ENCODE measurements at regions not wholly inside any gene's neighbourhood (a gene's known extent, or its start where the extent isn't known, plus 50 kb on each side); places are given as distances from the start of the nearest gene placed in this dataset.

DNA sequence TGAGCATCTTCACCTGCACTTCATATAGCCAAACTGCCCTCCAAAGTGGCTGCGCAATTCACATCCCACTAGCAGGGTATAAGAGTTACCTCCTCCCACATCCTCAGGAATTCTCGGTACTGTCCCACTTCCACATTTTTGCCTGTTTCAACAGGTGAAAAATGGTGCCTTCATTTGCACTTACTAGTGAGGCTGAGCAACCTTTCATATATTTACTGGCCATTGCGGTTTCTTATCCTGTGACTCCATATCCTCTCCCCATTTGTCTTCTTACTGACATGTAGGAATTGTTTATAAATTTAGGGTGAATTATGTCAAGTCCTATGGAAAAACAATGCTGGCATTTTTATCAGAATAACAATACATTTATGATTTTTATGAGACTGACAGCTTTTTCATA lies 61.9 kb downstream of the NIBAN1 start:
- Histone ChIP-seq H3K9ac (ENCODE audit: low read length) (no peak overlapping the region), H3K36me3 (ENCODE audit: insufficient read depth, low read length) (no peaks in the 10 kb centered on the region), H2AFZ (ENCODE audit: low read depth, low read length) (no peak overlapping the region), H3K4me2 (ENCODE audit: low read length) (no peak overlapping the region), H3K9me3 (ENCODE audit: insufficient read depth, low read depth, low read length) (no peaks in the 10 kb centered on the region), H4K20me1 (ENCODE audit: insufficient read depth, low read length) (no peaks in the 10 kb centered on the region), H3K4me1 (ENCODE audit: insufficient read depth, low read length) (no peaks in the 10 kb centered on the region), H3K79me2 (ENCODE audit: insufficient read depth, low read length) (no peaks in the 10 kb centered on the region), H3K27me3 (ENCODE audit: insufficient read depth, low read length) (no peaks in the 10 kb centered on the region), H3K4me3 (ENCODE audit: insufficient read depth, low read depth, low read length) (no peak overlapping the region), H3K27ac (ENCODE audit: low read depth, low read length) (no peak overlapping the region)
- Mint-ChIP-seq H3K4me1 (ENCODE audit: low read depth, unreplicated experiment) (peaks cover 5% of the 10 kb centered on the region), H3K4me3 (ENCODE audit: unreplicated experiment) (no peak overlapping the region), H3K9me3 (ENCODE audit: unreplicated experiment) (no peaks in the 10 kb centered on the region), H3K36me3 (ENCODE audit: low read depth, unreplicated experiment) (no peaks in the 10 kb centered on the region), H3K27me3 (ENCODE audit: low read depth, unreplicated experiment) (no peaks in the 10 kb centered on the region), H3K27ac (ENCODE audit: unreplicated experiment) (no peak overlapping the region)
- DNase-seq (ENCODE audit: low read depth) = no peak
- TF ChIP-seq, protein P1, sequence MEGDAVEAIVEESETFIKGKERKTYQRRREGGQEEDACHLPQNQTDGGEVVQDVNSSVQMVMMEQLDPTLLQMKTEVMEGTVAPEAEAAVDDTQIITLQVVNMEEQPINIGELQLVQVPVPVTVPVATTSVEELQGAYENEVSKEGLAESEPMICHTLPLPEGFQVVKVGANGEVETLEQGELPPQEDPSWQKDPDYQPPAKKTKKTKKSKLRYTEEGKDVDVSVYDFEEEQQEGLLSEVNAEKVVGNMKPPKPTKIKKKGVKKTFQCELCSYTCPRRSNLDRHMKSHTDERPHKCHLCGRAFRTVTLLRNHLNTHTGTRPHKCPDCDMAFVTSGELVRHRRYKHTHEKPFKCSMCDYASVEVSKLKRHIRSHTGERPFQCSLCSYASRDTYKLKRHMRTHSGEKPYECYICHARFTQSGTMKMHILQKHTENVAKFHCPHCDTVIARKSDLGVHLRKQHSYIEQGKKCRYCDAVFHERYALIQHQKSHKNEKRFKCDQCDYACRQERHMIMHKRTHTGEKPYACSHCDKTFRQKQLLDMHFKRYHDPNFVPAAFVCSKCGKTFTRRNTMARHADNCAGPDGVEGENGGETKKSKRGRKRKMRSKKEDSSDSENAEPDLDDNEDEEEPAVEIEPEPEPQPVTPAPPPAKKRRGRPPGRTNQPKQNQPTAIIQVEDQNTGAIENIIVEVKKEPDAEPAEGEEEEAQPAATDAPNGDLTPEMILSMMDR (IDR thresholded peaks at IDR 0.05; ENCODE audit: insufficient read depth, low read depth, low read length) = no peak
- no peak for TF ChIP-seq EZH2 (IDR thresholded peaks at IDR 0.05; ENCODE audit: insufficient read depth, low read length)
- no peak for FAIRE-seq

- no peak overlapping the region for H3K4me2 ChIP-seq (ENCODE audit: low read length)
- Mint-ChIP-seq H3K36me3 (ENCODE audit: low read depth, unreplicated experiment) (no peaks in the 10 kb centered on the region), H3K27me3 (ENCODE audit: low read depth, unreplicated experiment) (no peaks in the 10 kb centered on the region), H3K9me3 (ENCODE audit: unreplicated experiment) (no peaks in the 10 kb centered on the region), H3K4me3 (ENCODE audit: unreplicated experiment) (no peak overlapping the region), H3K27ac (ENCODE audit: unreplicated experiment) (no peak overlapping the region), H3K4me1 (ENCODE audit: low read depth, unreplicated experiment) (peaks cover 5% of the 10 kb centered on the region)
- H3K4me1 ChIP-seq (ENCODE audit: insufficient read depth, low read length) = no peaks in the 10 kb centered on the region
- no peaks in the 10 kb centered on the region for H3K9me3 ChIP-seq (ENCODE audit: insufficient read depth, low read depth, low read length)
- no peaks in the 10 kb centered on the region for H3K36me3 ChIP-seq (ENCODE audit: insufficient read depth, low read length)
- H3K4me3 ChIP-seq (ENCODE audit: insufficient read depth, low read depth, low read length) = no peak overlapping the region
- DNase-seq (ENCODE audit: low read depth) = no peak
- no peak overlapping the region for H2AFZ ChIP-seq (ENCODE audit: low read depth, low read length)
- FAIRE-seq = no peak
- H3K79me2 ChIP-seq (ENCODE audit: insufficient read depth, low read length) = no peaks in the 10 kb centered on the region
- no peak overlapping the region for H3K27ac ChIP-seq (ENCODE audit: low read depth, low read length)
- H4K20me1 ChIP-seq (ENCODE audit: insufficient read depth, low read length) = no peaks in the 10 kb centered on the region
- TF ChIP-seq EZH2 (IDR thresholded peaks at IDR 0.05; ENCODE audit: insufficient read depth, low read length) = no peak
- TF ChIP-seq, protein P1 (IDR thresholded peaks at IDR 0.05; ENCODE audit: insufficient read depth, low read depth, low read length) = no peak
- no peaks in the 10 kb centered on the region for H3K27me3 ChIP-seq (ENCODE audit: insufficient read depth, low read length)
- no peak overlapping the region for H3K9ac ChIP-seq (ENCODE audit: low read length)
Observed at GRCh38 chr1:184911830-184912229, 62.5 kb downstream of the NIBAN1 start.

DNA sequence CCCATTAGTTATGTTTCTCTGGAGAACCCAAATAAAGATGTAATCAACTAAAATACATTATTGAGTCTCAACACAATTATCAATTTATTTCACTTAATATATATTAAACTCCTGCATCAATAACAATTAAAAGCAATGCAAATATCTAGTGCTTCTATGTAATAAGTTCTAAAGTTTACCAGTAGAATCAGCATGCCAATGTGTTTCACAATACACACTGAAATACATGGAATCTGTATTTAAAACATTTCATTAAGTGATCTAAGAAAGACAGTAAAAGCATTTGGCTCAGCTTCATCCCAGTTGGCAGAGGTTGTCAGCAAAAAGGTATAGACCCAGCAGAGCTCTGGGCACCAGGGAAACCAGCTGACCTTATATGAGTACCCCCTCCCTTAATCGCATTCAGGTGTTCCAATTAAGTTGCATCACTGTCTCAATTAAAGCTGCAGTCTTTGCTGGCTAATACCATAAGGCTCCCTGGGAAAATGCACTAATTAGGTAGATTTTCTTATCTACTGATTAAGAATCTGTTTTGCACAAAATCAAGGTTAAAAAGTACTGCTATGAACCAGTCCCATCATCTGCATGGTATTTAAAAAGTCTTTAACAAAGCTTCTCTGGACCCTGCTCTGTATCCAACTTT lies 63.1 kb downstream of the NIBAN1 start:
- H3K79me2 ChIP-seq (ENCODE audit: insufficient read depth, low read length) = no peaks in the 10 kb centered on the region
- H3K9me3 ChIP-seq (ENCODE audit: insufficient read depth, low read depth, low read length) = no peaks in the 10 kb centered on the region
- H3K9ac ChIP-seq (ENCODE audit: low read length) = no peak overlapping the region
- no peak overlapping the region for H3K4me3 Mint-ChIP-seq (ENCODE audit: unreplicated experiment)
- H3K4me2 ChIP-seq (ENCODE audit: low read length) = no peak overlapping the region
- DNase-seq (ENCODE audit: low read depth) (no peak), FAIRE-seq (no peak)
- no peaks in the 10 kb centered on the region for H3K27me3 Mint-ChIP-seq (ENCODE audit: low read depth, unreplicated experiment)
- no peak overlapping the region for H2AFZ ChIP-seq (ENCODE audit: low read depth, low read length)
- no peaks in the 10 kb centered on the region for H3K36me3 ChIP-seq (ENCODE audit: insufficient read depth, low read length)
- H3K27ac ChIP-seq (ENCODE audit: low read depth, low read length) = no peak overlapping the region
- no peak for TF ChIP-seq EZH2 (IDR thresholded peaks at IDR 0.05; ENCODE audit: insufficient read depth, low read length)
- TF ChIP-seq, protein P1 (IDR thresholded peaks at IDR 0.05; ENCODE audit: insufficient read depth, low read depth, low read length) = no peak
- H3K4me1 Mint-ChIP-seq (ENCODE audit: low read depth, unreplicated experiment) = peaks cover 5% of the 10 kb centered on the region
- no peaks in the 10 kb centered on the region for H3K9me3 Mint-ChIP-seq (ENCODE audit: unreplicated experiment)
- no peak overlapping the region for H3K27ac Mint-ChIP-seq (ENCODE audit: unreplicated experiment)
- H3K36me3 Mint-ChIP-seq (ENCODE audit: low read depth, unreplicated experiment) = no peaks in the 10 kb centered on the region
- no peaks in the 10 kb centered on the region for H4K20me1 ChIP-seq (ENCODE audit: insufficient read depth, low read length)
- no peak overlapping the region for H3K4me3 ChIP-seq (ENCODE audit: insufficient read depth, low read depth, low read length)
- H3K4me1 ChIP-seq (ENCODE audit: insufficient read depth, low read length) = no peaks in the 10 kb centered on the region
- no peaks in the 10 kb centered on the region for H3K27me3 ChIP-seq (ENCODE audit: insufficient read depth, low read length)

Measured in astrocyte (in vitro differentiated cells and primary cell).